WTC11 (cell line): ENCODE measurements at regions not wholly inside any gene's neighbourhood (a gene's known extent, or its start where the extent isn't known, plus 50 kb on each side); places are given as distances from the start of the nearest gene placed in this dataset.

Experiments
- ATAC-seq: fragments of 200-7000 bp; cut with Tn5 transposase; 2 replicates; pipeline ENCODE4 v1.10.0; 2021; ENCODE audit warnings: mild to moderate bottlenecking, moderate library complexity
- CTCF ChIA-PET: fragments of 300-600 bp; sonication (Branson Sonifier 250); formaldehyde crosslinking; loops from one replicate; lab custom pipeline; 2021; ENCODE audit warnings: antibody characterized with exemption; lab: Charles Lee
- POLR2A ChIA-PET: fragments of 350-600 bp; sonication (Branson Sonifier 250); formaldehyde crosslinking; loops from one replicate; lab custom pipeline; 2021; ENCODE audit warnings: antibody characterized with exemption; lab: Charles Lee
- DNase-seq: peaks from one replicate; pipeline ENCODE4 v3.0.0; 2021; ENCODE audit warnings: low spot score
- H3K27ac Mint-ChIP-seq: 2 replicates; pipeline ENCODE4 v1.8.0; 2021; ENCODE audit warnings: mixed read lengths
- H3K27me3 Mint-ChIP-seq: 2 replicates; pipeline ENCODE4 v1.8.0; 2021; ENCODE audit warnings: low read depth, mild to moderate bottlenecking, moderate library complexity, mixed read lengths
- H3K36me3 Mint-ChIP-seq: 2 replicates; pipeline ENCODE4 v1.8.0; 2021; ENCODE audit warnings: mixed read lengths
- H3K4me1 Mint-ChIP-seq: 2 replicates; pipeline ENCODE4 v1.8.0; 2022; ENCODE audit warnings: mixed read lengths
- H3K4me3 Mint-ChIP-seq: 2 replicates; pipeline ENCODE4 v1.8.0; 2021; ENCODE audit warnings: mild to moderate bottlenecking, moderate library complexity, mixed read lengths
- H3K9me3 Mint-ChIP-seq: 2 replicates; pipeline ENCODE4 v1.8.0; 2021; ENCODE audit warnings: mixed read lengths
- ATF1 ChIP-seq: sonication (generic); formaldehyde crosslinking; IDR thresholded peaks from 2 replicates; pipeline ENCODE4 v1.8.1; 2023; ENCODE audit warnings: mild to moderate bottlenecking, moderate library complexity, missing genetic modification reagents
- CBFB ChIP-seq: sonication (generic); formaldehyde crosslinking; IDR thresholded peaks from 2 replicates; pipeline ENCODE4 v1.8.1; 2022; ENCODE audit warnings: mild to moderate bottlenecking, low read depth, missing genetic modification reagents
- GRHL2 ChIP-seq: fragments of 250-450 bp; sonication (Bioruptor Pico); IDR thresholded peaks from 2 replicates; pipeline ENCODE4 v1.8.0; 2022; ENCODE audit warnings: mild to moderate bottlenecking, moderate library complexity; ENCODE audit not compliant: insufficient replicate concordance, severe bottlenecking
- JUN ChIP-seq: sonication (generic); formaldehyde crosslinking; IDR thresholded peaks from 2 replicates; pipeline ENCODE4 v1.8.0; 2023; ENCODE audit warnings: mild to moderate bottlenecking, missing genetic modification reagents
- KAT7 ChIP-seq: sonication (generic); formaldehyde crosslinking; IDR thresholded peaks from 2 replicates; pipeline ENCODE4 v1.8.1; 2023; ENCODE audit warnings: missing genetic modification reagents, mild to moderate bottlenecking, borderline replicate concordance
- NFATC4 ChIP-seq: fragments of 250-450 bp; sonication (Bioruptor Pico); IDR thresholded peaks from 2 replicates; pipeline ENCODE4 v1.9.0; 2021; ENCODE audit warnings: mild to moderate bottlenecking
- NFYB ChIP-seq: sonication (generic); formaldehyde crosslinking; conservative IDR thresholded peaks from 2 replicates; pipeline ENCODE4 v1.8.0; 2022; ENCODE audit warnings: low read depth, missing genetic modification reagents
- NR1H2 ChIP-seq: sonication (generic); formaldehyde crosslinking; IDR thresholded peaks from 2 replicates; pipeline ENCODE4 v1.9.0; 2021; ENCODE audit warnings: mild to moderate bottlenecking, moderate library complexity, missing genetic modification reagents
- PRDM15 ChIP-seq: sonication (generic); formaldehyde crosslinking; IDR thresholded peaks from 2 replicates; pipeline ENCODE4 v1.8.0; 2022; ENCODE audit warnings: missing genetic modification reagents
- RELA ChIP-seq: sonication (generic); formaldehyde crosslinking; IDR thresholded peaks from 2 replicates; pipeline ENCODE4 v1.8.1; 2022; ENCODE audit warnings: missing genetic modification reagents, mild to moderate bottlenecking, borderline replicate concordance
- RORB ChIP-seq: fragments of 250-450 bp; sonication (Bioruptor Pico); IDR thresholded peaks from 2 replicates; pipeline ENCODE4 v1.9.0; 2021; ENCODE audit warnings: mild to moderate bottlenecking
- SOX15 ChIP-seq: fragments of 250-450 bp; sonication (Bioruptor Pico); IDR thresholded peaks from 2 replicates; pipeline ENCODE4 v1.9.0; 2021; ENCODE audit warnings: mild to moderate bottlenecking
- TCF7 ChIP-seq: sonication (generic); formaldehyde crosslinking; IDR thresholded peaks from 2 replicates; pipeline ENCODE4 v1.8.0; 2022; ENCODE audit warnings: mild to moderate bottlenecking, low read depth, missing genetic modification reagents, moderate library complexity
- USF2 ChIP-seq: sonication (generic); formaldehyde crosslinking; IDR thresholded peaks from 2 replicates; pipeline ENCODE4 v1.8.1; 2023; ENCODE audit warnings: mild to moderate bottlenecking, missing genetic modification reagents, moderate library complexity
- TF ChIP-seq, protein P1 (sequence below): sonication (generic); formaldehyde crosslinking; IDR thresholded peaks from 2 replicates; pipeline ENCODE4 v1.8.1; 2023; ENCODE audit warnings: mild to moderate bottlenecking, missing genetic modification reagents, borderline replicate concordance
- TF ChIP-seq, protein P2 (sequence below): sonication (generic); formaldehyde crosslinking; IDR thresholded peaks from 2 replicates; pipeline ENCODE4 v1.8.0; 2022; ENCODE audit warnings: mild to moderate bottlenecking, missing genetic modification reagents
- TF ChIP-seq, protein P3 (sequence below): sonication (generic); formaldehyde crosslinking; IDR thresholded peaks from 2 replicates; pipeline ENCODE4 v1.8.0; 2023; ENCODE audit warnings: missing genetic modification reagents, mild to moderate bottlenecking, borderline replicate concordance

- TF ChIP-seq, protein P1, sequence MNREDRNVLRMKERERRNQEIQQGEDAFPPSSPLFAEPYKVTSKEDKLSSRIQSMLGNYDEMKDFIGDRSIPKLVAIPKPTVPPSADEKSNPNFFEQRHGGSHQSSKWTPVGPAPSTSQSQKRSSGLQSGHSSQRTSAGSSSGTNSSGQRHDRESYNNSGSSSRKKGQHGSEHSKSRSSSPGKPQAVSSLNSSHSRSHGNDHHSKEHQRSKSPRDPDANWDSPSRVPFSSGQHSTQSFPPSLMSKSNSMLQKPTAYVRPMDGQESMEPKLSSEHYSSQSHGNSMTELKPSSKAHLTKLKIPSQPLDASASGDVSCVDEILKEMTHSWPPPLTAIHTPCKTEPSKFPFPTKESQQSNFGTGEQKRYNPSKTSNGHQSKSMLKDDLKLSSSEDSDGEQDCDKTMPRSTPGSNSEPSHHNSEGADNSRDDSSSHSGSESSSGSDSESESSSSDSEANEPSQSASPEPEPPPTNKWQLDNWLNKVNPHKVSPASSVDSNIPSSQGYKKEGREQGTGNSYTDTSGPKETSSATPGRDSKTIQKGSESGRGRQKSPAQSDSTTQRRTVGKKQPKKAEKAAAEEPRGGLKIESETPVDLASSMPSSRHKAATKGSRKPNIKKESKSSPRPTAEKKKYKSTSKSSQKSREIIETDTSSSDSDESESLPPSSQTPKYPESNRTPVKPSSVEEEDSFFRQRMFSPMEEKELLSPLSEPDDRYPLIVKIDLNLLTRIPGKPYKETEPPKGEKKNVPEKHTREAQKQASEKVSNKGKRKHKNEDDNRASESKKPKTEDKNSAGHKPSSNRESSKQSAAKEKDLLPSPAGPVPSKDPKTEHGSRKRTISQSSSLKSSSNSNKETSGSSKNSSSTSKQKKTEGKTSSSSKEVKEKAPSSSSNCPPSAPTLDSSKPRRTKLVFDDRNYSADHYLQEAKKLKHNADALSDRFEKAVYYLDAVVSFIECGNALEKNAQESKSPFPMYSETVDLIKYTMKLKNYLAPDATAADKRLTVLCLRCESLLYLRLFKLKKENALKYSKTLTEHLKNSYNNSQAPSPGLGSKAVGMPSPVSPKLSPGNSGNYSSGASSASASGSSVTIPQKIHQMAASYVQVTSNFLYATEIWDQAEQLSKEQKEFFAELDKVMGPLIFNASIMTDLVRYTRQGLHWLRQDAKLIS (CRISPR knock-in tag) = no peak
Observed at GRCh38 chr13:81846771-81847170, 1505.8 kb upstream of the SPRY2 start (continued).

DNA sequence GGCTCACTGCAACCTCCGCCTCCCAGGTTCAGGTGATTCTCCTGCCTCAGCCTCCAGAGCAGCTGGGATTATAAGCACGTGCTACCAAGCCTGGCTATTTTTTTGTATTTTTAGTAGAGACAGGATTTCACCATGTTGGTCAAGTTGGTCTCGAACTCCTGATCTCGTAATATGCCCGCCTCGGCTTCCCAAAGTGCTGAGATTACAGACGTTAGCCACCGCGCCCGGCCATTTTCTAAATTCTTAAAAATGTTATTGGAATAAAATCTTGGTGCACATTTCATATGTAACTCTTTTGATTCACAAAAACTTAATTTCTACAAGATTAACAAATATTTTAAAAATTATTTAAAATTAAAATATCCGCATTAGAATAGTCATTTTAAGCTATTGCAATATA lies 1480.3 kb upstream of the SPRY2 start:
- H3K27me3 Mint-ChIP-seq = no peaks in the 10 kb centered on the region
- H3K9me3 Mint-ChIP-seq = peaks cover 16% of the 10 kb centered on the region
- POLR2A ChIA-PET = no interaction called here
- TF ChIP-seq NFYB (CRISPR knock-in tag) = no peak
- TF ChIP-seq, all 79 proteins: peak for 0
- no peak for DNase-seq
- CTCF ChIA-PET = no interaction called here
- no peaks in the 10 kb centered on the region for H3K36me3 Mint-ChIP-seq
- ATAC-seq = no peak
- H3K27ac Mint-ChIP-seq = no peak overlapping the region
- no peak overlapping the region for H3K4me3 Mint-ChIP-seq
- no peaks in the 10 kb centered on the region for H3K4me1 Mint-ChIP-seq

DNA sequence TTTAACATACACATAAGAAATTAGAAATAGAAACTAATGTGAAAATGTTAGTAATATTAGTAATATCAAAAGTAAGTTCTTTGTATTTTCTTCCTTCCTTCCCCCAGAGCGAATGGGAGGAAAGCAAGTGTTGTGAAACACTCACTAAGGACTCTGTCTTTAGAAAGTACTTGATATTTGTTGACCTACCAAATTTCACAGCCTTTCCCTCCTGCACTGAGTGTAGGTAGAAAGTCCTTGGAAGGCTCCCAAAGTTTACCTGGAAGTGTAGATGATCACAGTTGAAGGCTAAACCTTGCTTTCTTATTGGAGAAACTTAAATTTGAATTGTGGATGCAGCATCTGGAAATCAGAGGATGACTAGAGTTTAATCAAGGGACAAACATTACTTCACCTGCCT lies 1459.5 kb upstream of the SPRY2 start:
- H3K36me3 Mint-ChIP-seq = no peaks in the 10 kb centered on the region
- H3K9me3 Mint-ChIP-seq = no peaks in the 10 kb centered on the region
- no peak for ATAC-seq
- H3K27me3 Mint-ChIP-seq = no peaks in the 10 kb centered on the region
- CTCF ChIA-PET = no interaction called here
- H3K4me1 Mint-ChIP-seq = peaks cover 13% of the 10 kb centered on the region
- no peak for DNase-seq
- POLR2A ChIA-PET = no interaction called here
- H3K4me3 Mint-ChIP-seq = no peak overlapping the region
- TF ChIP-seq SOX15 (CRISPR knock-in tag) (no peak), NR1H2 (no peak), RORB (CRISPR knock-in tag) (no peak), TCF7 (no peak), PRDM15 (CRISPR knock-in tag) (no peak), NFATC4 (CRISPR knock-in tag) (no peak), GRHL2 (no peak), KAT7 (no peak), CBFB (no peak), USF2 (CRISPR knock-in tag) (no peak), JUN (no peak), RELA (no peak), ATF1 (CRISPR knock-in tag) (no peak)
- TF ChIP-seq, protein P2, sequence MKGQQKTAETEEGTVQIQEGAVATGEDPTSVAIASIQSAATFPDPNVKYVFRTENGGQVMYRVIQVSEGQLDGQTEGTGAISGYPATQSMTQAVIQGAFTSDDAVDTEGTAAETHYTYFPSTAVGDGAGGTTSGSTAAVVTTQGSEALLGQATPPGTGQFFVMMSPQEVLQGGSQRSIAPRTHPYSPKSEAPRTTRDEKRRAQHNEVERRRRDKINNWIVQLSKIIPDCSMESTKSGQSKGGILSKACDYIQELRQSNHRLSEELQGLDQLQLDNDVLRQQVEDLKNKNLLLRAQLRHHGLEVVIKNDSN (CRISPR knock-in tag) = no peak
- TF ChIP-seq, protein P3, sequence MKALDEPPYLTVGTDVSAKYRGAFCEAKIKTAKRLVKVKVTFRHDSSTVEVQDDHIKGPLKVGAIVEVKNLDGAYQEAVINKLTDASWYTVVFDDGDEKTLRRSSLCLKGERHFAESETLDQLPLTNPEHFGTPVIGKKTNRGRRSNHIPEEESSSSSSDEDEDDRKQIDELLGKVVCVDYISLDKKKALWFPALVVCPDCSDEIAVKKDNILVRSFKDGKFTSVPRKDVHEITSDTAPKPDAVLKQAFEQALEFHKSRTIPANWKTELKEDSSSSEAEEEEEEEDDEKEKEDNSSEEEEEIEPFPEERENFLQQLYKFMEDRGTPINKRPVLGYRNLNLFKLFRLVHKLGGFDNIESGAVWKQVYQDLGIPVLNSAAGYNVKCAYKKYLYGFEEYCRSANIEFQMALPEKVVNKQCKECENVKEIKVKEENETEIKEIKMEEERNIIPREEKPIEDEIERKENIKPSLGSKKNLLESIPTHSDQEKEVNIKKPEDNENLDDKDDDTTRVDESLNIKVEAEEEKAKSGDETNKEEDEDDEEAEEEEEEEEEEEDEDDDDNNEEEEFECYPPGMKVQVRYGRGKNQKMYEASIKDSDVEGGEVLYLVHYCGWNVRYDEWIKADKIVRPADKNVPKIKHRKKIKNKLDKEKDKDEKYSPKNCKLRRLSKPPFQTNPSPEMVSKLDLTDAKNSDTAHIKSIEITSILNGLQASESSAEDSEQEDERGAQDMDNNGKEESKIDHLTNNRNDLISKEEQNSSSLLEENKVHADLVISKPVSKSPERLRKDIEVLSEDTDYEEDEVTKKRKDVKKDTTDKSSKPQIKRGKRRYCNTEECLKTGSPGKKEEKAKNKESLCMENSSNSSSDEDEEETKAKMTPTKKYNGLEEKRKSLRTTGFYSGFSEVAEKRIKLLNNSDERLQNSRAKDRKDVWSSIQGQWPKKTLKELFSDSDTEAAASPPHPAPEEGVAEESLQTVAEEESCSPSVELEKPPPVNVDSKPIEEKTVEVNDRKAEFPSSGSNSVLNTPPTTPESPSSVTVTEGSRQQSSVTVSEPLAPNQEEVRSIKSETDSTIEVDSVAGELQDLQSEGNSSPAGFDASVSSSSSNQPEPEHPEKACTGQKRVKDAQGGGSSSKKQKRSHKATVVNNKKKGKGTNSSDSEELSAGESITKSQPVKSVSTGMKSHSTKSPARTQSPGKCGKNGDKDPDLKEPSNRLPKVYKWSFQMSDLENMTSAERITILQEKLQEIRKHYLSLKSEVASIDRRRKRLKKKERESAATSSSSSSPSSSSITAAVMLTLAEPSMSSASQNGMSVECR (CRISPR knock-in tag) = no peak
- no peak overlapping the region for H3K27ac Mint-ChIP-seq
